ENCODE measurements at regions not wholly inside any gene's neighbourhood (a gene's known extent, or its start where the extent isn't known, plus 50 kb on each side); places are given as distances from the start of the nearest gene placed in this dataset.

- Histone ChIP-seq H3K27me3 (ENCODE audit: control insufficient read depth, insufficient read depth, low read length) (peaks cover 10% of the 10 kb centered on the region), H3K9me3 (replicated peaks; ENCODE audit: control insufficient read depth, low read depth, low read length) (peaks cover 5% of the 10 kb centered on the region), H3K36me3 (ENCODE audit: control insufficient read depth, insufficient read depth, low read length) (no peaks in the 10 kb centered on the region), H3K4me3 (ENCODE audit: low read length) (no peak overlapping the region), H3K4me1 (ENCODE audit: control insufficient read depth, insufficient read depth, low read length) (no peaks in the 10 kb centered on the region), H3K27ac (ENCODE audit: low read length) (no peak overlapping the region)
- DNase-seq: no peak
- WGBS (ENCODE audit: insufficient coverage): no CpG with 5 or more reads among the region's 4 CpGs
Observed at GRCh38 chr11:116525961-116526495, 246.8 kb downstream of the BUD13 start.

GRCh38 chr11:116519499-116519898, 253.3 kb downstream of the BUD13 start:
- H3K9me3 ChIP-seq (replicated peaks; ENCODE audit: control insufficient read depth, low read depth, low read length): no peaks in the 10 kb centered on the region
- H3K36me3 ChIP-seq (ENCODE audit: control insufficient read depth, insufficient read depth, low read length): no peaks in the 10 kb centered on the region
- no peak overlapping the region for H3K27ac ChIP-seq (ENCODE audit: low read length)
- no peaks in the 10 kb centered on the region for H3K4me1 ChIP-seq (ENCODE audit: control insufficient read depth, insufficient read depth, low read length)
- H3K4me3 ChIP-seq (ENCODE audit: low read length): no peak overlapping the region
- DNase-seq: no peak
- H3K27me3 ChIP-seq (ENCODE audit: control insufficient read depth, insufficient read depth, low read length): peaks cover 2% of the 10 kb centered on the region
- WGBS (ENCODE audit: insufficient coverage): 88% methylated on average over 4 of the region's 5 CpGs

GRCh38 chr11:116518141-116518540, 254.6 kb downstream of the BUD13 start:
- Histone ChIP-seq H3K36me3 (ENCODE audit: control insufficient read depth, insufficient read depth, low read length) (no peaks in the 10 kb centered on the region), H3K9me3 (replicated peaks; ENCODE audit: control insufficient read depth, low read depth, low read length) (no peaks in the 10 kb centered on the region), H3K4me1 (ENCODE audit: control insufficient read depth, insufficient read depth, low read length) (no peaks in the 10 kb centered on the region), H3K27me3 (ENCODE audit: control insufficient read depth, insufficient read depth, low read length) (peaks cover 4% of the 10 kb centered on the region), H3K27ac (ENCODE audit: low read length) (no peak overlapping the region), H3K4me3 (ENCODE audit: low read length) (no peak overlapping the region)
- WGBS (ENCODE audit: insufficient coverage): 90% methylated on average over 9 of the region's 10 CpGs
- no peak for DNase-seq

DNA sequence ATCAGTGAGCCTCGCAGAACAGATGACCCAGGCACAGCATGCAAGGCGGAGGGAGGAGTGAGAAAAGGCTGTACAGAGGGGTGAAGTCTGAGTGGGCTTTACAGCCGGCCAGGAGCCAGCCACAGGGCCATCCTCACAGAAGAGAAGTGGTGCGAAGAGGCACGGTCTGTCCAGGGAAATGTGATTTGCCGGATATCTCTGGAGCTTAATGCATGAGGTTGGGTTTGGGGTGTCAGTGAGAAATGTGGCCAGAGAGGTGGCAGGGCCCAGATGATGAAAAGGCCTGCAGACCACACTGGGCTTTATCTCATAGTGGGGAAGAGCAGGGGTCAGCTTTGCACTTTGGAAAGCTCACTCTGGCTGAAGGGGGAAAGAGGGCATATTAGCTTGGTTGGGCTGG, 255.2 kb downstream of the BUD13 start:
- no peaks in the 10 kb centered on the region for H3K9me3 ChIP-seq (replicated peaks; ENCODE audit: control insufficient read depth, low read depth, low read length)
- H3K4me1 ChIP-seq (ENCODE audit: control insufficient read depth, insufficient read depth, low read length): no peaks in the 10 kb centered on the region
- no peaks in the 10 kb centered on the region for H3K36me3 ChIP-seq (ENCODE audit: control insufficient read depth, insufficient read depth, low read length)
- WGBS (ENCODE audit: insufficient coverage): 62% methylated on average over 6 of the region's 6 CpGs
- H3K27me3 ChIP-seq (ENCODE audit: control insufficient read depth, insufficient read depth, low read length): peaks cover 4% of the 10 kb centered on the region
- no peak for DNase-seq
- H3K27ac ChIP-seq (ENCODE audit: low read length): no peak overlapping the region
- H3K4me3 ChIP-seq (ENCODE audit: low read length): no peak overlapping the region

DNA sequence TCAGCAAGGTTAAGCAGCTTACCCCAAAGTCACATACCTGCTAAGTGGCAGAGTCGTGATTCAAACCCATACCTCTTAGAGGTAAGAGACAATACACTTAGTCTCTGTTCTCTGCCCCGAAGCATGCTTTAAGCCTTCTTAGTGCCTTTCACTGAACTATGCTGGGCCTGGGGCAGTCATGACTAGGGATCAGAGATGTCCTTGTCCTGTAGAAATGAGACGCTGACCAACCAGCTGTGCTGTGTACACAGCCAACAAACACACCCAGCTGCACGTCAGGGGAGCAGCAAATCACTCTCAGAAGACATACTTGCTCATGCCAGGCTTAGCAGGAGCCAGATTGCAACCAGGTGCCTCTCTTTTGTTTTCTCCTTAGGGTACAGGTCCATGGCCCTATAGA, 255.7 kb downstream of the BUD13 start:
- WGBS (ENCODE audit: insufficient coverage): 43% methylated on average over 3 of the region's 4 CpGs
- no peak for DNase-seq
- no peaks in the 10 kb centered on the region for H3K36me3 ChIP-seq (ENCODE audit: control insufficient read depth, insufficient read depth, low read length)
- no peaks in the 10 kb centered on the region for H3K4me1 ChIP-seq (ENCODE audit: control insufficient read depth, insufficient read depth, low read length)
- H3K27me3 ChIP-seq (ENCODE audit: control insufficient read depth, insufficient read depth, low read length): peaks cover 4% of the 10 kb centered on the region
- no peaks in the 10 kb centered on the region for H3K9me3 ChIP-seq (replicated peaks; ENCODE audit: control insufficient read depth, low read depth, low read length)
- H3K4me3 ChIP-seq (ENCODE audit: low read length): no peak overlapping the region
- H3K27ac ChIP-seq (ENCODE audit: low read length): no peak overlapping the region

GRCh38 chr11:116515664-116516184, 257.1 kb downstream of the BUD13 start:
- Histone ChIP-seq H3K4me1 (ENCODE audit: control insufficient read depth, insufficient read depth, low read length) (no peaks in the 10 kb centered on the region), H3K27me3 (ENCODE audit: control insufficient read depth, insufficient read depth, low read length) (peaks cover 4% of the 10 kb centered on the region), H3K27ac (ENCODE audit: low read length) (no peak overlapping the region), H3K9me3 (replicated peaks; ENCODE audit: control insufficient read depth, low read depth, low read length) (no peaks in the 10 kb centered on the region), H3K36me3 (ENCODE audit: control insufficient read depth, insufficient read depth, low read length) (no peaks in the 10 kb centered on the region), H3K4me3 (ENCODE audit: low read length) (no peak overlapping the region)
- DNase-seq: no peak
- WGBS (ENCODE audit: insufficient coverage): 47% methylated on average over 5 of the region's 7 CpGs

- H3K4me1 ChIP-seq (ENCODE audit: control insufficient read depth, insufficient read depth, low read length): no peaks in the 10 kb centered on the region
- no peak overlapping the region for H3K4me3 ChIP-seq (ENCODE audit: low read length)
- H3K27ac ChIP-seq (ENCODE audit: low read length): no peak overlapping the region
- 68% methylated on average over 3 of the region's 8 CpGs for WGBS (ENCODE audit: insufficient coverage)
- no peaks in the 10 kb centered on the region for H3K36me3 ChIP-seq (ENCODE audit: control insufficient read depth, insufficient read depth, low read length)
- H3K9me3 ChIP-seq (replicated peaks; ENCODE audit: control insufficient read depth, low read depth, low read length): no peaks in the 10 kb centered on the region
- no peak for DNase-seq
- H3K27me3 ChIP-seq (ENCODE audit: control insufficient read depth, insufficient read depth, low read length): peaks cover 5% of the 10 kb centered on the region
Observed at GRCh38 chr11:116513894-116514293, 258.9 kb downstream of the BUD13 start.

DNA sequence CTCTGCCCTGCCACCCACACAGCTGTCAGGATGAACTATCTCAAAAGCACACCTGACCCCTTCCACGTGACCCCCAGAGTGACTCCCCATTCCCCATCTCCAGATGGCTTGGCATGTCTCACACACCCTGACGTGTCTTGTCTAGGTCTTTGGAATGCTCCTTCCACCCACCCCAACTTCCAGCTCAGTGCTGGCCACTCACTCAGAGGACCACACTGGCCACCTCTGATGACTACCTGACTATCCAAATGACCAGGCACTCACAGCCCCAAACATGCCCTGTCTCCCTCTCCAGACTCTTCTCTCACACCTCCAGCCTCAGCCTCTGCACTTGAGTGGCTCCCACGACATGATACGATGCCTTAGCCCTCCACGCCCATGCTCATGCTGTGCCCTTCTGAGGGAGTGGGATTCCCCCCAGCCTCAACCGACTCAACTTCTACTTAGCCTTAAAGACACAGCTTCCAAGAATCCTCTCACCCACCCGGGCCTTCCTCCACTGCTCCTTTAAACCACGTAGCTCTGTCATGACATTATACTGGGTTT, 259.4 kb downstream of the BUD13 start:
- Histone ChIP-seq H3K36me3 (ENCODE audit: control insufficient read depth, insufficient read depth, low read length) (no peaks in the 10 kb centered on the region), H3K4me1 (ENCODE audit: control insufficient read depth, insufficient read depth, low read length) (no peaks in the 10 kb centered on the region), H3K27me3 (ENCODE audit: control insufficient read depth, insufficient read depth, low read length) (peaks cover 5% of the 10 kb centered on the region), H3K9me3 (replicated peaks; ENCODE audit: control insufficient read depth, low read depth, low read length) (no peaks in the 10 kb centered on the region), H3K27ac (ENCODE audit: low read length) (no peak overlapping the region), H3K4me3 (ENCODE audit: low read length) (no peak overlapping the region)
- WGBS (ENCODE audit: insufficient coverage): 66% methylated on average over 8 of the region's 8 CpGs
- no peak for DNase-seq

GRCh38 chr11:116512841-116513240, 259.9 kb downstream of the BUD13 start:
- no CpG with 5 or more reads among the region's 2 CpGs for WGBS (ENCODE audit: insufficient coverage)
- H3K27ac ChIP-seq (ENCODE audit: low read length): no peak overlapping the region
- H3K27me3 ChIP-seq (ENCODE audit: control insufficient read depth, insufficient read depth, low read length): peaks cover 8% of the 10 kb centered on the region
- H3K36me3 ChIP-seq (ENCODE audit: control insufficient read depth, insufficient read depth, low read length): no peaks in the 10 kb centered on the region
- H3K4me3 ChIP-seq (ENCODE audit: low read length): no peak overlapping the region
- no peaks in the 10 kb centered on the region for H3K9me3 ChIP-seq (replicated peaks; ENCODE audit: control insufficient read depth, low read depth, low read length)
- DNase-seq: no peak
- no peaks in the 10 kb centered on the region for H3K4me1 ChIP-seq (ENCODE audit: control insufficient read depth, insufficient read depth, low read length)

- WGBS (ENCODE audit: insufficient coverage): 72% methylated on average over 4 of the region's 7 CpGs
- H3K27me3 ChIP-seq (ENCODE audit: control insufficient read depth, insufficient read depth, low read length): peaks cover 14% of the 10 kb centered on the region
Observed at GRCh38 chr11:116511684-116512083, 261.1 kb downstream of the BUD13 start.

More at GRCh38 chr11:116511684-116512083, 261.1 kb downstream of the BUD13 start:
- Histone ChIP-seq H3K4me1 (ENCODE audit: control insufficient read depth, insufficient read depth, low read length) (no peaks in the 10 kb centered on the region), H3K4me3 (ENCODE audit: low read length) (no peak overlapping the region), H3K36me3 (ENCODE audit: control insufficient read depth, insufficient read depth, low read length) (no peaks in the 10 kb centered on the region), H3K27ac (ENCODE audit: low read length) (no peak overlapping the region), H3K9me3 (replicated peaks; ENCODE audit: control insufficient read depth, low read depth, low read length) (no peaks in the 10 kb centered on the region)
- DNase-seq: no peak

Measured in muscle of leg (tissue), 3 donors.